ENCODE measurements at regions not wholly inside any gene's neighbourhood (a gene's known extent, or its start where the extent isn't known, plus 50 kb on each side); places are given as distances from the start of the nearest gene placed in this dataset.

DNA sequence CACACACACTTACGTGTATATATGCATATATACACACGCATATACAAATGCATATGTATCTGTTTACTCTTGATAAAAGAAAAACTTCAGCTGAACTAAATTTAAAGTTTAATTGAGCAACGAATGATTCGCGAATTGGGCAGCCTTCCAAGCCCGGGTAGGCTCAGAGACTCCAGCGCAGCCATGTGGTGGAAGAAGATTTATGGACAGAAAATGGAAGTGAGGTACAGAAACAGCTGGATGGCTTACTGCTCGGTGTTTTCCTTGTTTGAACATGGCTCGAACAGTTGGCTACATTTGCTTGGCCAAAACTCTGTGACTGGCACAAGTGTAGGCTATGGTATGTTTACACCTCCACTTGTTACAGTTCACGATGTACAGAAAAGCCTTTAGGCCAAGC lies 239.3 kb upstream of the PRDM9 start:
- TF ChIP-seq, protein P1, sequence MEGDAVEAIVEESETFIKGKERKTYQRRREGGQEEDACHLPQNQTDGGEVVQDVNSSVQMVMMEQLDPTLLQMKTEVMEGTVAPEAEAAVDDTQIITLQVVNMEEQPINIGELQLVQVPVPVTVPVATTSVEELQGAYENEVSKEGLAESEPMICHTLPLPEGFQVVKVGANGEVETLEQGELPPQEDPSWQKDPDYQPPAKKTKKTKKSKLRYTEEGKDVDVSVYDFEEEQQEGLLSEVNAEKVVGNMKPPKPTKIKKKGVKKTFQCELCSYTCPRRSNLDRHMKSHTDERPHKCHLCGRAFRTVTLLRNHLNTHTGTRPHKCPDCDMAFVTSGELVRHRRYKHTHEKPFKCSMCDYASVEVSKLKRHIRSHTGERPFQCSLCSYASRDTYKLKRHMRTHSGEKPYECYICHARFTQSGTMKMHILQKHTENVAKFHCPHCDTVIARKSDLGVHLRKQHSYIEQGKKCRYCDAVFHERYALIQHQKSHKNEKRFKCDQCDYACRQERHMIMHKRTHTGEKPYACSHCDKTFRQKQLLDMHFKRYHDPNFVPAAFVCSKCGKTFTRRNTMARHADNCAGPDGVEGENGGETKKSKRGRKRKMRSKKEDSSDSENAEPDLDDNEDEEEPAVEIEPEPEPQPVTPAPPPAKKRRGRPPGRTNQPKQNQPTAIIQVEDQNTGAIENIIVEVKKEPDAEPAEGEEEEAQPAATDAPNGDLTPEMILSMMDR (conservative IDR thresholded peaks at IDR 0.05 in 1 of 2, IDR thresholded peaks at IDR 0.05 in 1 of 2; ENCODE audit: extremely low read depth in 1 of 2, insufficient read depth in 1 of 2, low read depth in 1 of 2, low read length in 2 of 2) = no peak
- no peak for TF ChIP-seq EZH2 (IDR thresholded peaks at IDR 0.05; ENCODE audit: borderline replicate concordance, low read length)

Measured in mammary epithelial cell (primary cell).